ENCODE measurements at regions not wholly inside any gene's neighbourhood (a gene's known extent, or its start where the extent isn't known, plus 50 kb on each side); places are given as distances from the start of the nearest gene placed in this dataset.

DNA sequence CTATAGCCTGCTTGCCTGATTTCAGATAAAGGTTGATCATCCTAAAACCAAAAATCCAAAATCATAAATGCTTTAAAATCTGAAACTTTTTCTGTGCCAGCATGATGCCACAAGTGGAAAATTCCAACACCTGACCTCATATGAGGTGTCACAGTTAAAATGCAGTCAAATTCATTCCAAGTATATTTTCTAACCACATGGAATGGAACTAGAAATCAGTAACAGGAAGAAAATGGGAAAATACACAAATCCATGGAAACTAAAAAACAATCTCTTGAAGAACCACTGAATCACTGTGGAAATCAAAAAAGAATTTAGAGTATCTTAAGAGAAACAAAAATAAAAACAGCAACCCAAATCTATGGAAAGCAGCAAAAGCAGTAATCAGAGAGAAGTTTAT lies 297.5 kb upstream of the COX7C start:
- DNase-seq (ENCODE audit: low read depth): no peak
- TF ChIP-seq, protein P1, sequence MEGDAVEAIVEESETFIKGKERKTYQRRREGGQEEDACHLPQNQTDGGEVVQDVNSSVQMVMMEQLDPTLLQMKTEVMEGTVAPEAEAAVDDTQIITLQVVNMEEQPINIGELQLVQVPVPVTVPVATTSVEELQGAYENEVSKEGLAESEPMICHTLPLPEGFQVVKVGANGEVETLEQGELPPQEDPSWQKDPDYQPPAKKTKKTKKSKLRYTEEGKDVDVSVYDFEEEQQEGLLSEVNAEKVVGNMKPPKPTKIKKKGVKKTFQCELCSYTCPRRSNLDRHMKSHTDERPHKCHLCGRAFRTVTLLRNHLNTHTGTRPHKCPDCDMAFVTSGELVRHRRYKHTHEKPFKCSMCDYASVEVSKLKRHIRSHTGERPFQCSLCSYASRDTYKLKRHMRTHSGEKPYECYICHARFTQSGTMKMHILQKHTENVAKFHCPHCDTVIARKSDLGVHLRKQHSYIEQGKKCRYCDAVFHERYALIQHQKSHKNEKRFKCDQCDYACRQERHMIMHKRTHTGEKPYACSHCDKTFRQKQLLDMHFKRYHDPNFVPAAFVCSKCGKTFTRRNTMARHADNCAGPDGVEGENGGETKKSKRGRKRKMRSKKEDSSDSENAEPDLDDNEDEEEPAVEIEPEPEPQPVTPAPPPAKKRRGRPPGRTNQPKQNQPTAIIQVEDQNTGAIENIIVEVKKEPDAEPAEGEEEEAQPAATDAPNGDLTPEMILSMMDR (conservative IDR thresholded peaks at IDR 0.05; ENCODE audit: low read length): no peak
- H3K4me3 ChIP-seq (ENCODE audit: low read length): no peak overlapping the region

DNA sequence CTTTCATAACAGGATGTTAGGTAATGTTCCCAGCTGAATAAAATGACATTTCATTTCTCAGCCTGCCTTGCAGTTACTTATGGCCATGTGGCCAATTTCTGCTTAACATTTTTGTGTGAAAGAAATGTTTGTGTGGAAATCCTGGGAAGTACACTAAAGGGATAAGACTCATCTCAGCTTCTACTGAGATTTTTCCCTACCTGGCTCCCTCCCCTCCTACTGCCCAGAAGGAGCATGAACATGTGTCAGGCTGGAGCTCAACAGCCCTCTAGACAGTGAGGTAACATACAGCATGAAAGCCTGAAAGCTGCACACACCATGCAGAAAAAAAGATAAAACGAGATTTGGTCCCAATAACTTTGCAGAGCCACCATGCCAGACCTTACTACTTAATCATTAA lies 288.4 kb upstream of the COX7C start:
- no peak overlapping the region for H3K4me3 ChIP-seq (ENCODE audit: low read length)
- DNase-seq (ENCODE audit: low read depth): no peak
- TF ChIP-seq, protein P1 (conservative IDR thresholded peaks at IDR 0.05; ENCODE audit: low read length): no peak

DNA sequence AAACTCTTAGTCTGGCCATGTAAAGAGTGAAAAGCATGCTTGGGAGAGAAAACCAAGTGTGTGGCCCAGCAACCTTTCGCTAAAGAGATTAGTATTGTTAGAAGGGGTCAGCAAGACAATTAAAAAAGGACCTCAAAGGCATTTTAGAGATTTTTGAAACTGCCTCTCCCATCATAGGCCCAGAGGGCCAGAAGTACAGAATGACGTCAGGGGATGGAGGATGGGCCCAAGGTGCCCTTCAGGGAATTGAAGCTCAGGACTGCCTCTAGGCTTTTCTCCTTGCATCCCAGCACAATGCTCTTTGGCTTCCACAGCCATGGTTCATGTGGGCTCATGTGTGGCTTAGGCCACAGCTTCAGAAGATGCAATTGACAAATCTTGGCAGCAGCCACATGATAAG lies 287.0 kb upstream of the COX7C start:
- no peak overlapping the region for H3K4me3 ChIP-seq (ENCODE audit: low read length)
- no peak for DNase-seq (ENCODE audit: low read depth)
- TF ChIP-seq, protein P1 (conservative IDR thresholded peaks at IDR 0.05; ENCODE audit: low read length): no peak

DNA sequence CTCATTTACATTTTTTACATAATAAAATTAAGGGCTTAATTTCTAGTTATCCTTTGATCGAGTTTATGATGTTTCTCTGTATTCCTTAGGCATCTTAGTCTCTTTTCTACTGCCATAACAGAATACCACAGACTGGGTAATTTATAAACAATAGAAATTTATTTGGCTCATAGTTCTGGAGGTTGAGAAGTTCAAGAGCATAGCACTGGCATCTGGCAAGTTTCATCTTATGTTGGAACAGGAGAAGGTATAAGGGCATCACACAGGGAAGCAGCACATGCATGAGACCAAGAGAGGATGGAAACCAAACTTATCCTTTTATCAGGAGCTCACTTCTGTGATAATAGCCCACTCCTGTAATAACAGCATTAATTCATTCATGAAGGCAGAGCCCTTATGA lies 284.9 kb upstream of the COX7C start:
- no peak for DNase-seq (ENCODE audit: low read depth)
- H3K4me3 ChIP-seq (ENCODE audit: low read length): no peak overlapping the region
- TF ChIP-seq, protein P1 (conservative IDR thresholded peaks at IDR 0.05; ENCODE audit: low read length): no peak

DNA sequence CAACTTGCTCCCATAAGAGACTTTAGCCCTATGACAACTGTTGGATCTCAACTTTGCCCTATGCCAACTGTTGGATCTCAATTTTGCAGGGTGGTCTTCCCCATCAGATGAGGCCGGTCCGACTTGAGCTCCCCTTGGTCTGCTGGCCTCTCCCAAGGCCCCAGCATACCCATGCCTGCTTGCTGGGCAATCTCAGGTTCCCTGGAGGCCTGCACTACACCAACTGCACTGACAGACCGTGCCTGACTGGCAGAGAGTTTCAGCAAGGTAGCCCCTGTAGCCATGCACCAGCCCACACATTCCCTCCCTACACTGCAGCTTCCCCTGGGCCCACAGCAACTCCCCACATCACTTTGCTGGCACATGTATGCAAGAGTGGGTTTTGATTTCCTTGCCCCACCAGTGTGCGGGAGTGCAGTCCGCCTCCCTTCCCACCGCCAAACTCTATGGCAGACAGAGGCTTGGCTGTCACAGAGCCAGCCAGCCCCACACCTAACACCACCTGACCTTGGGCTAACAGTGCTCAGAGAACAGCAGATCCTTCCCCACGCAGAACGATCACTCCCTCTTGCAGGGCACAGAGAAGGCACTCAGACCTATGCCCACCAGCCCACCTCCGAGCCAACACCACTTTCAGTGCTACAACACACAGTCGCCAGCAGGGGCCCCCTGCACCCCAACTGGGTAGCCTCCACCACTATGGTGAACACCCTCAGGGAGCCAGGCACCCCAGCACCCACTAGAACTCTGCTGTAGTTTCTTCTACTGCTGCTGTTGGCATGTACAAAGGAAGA lies 279.9 kb upstream of the COX7C start:
- H3K4me3 ChIP-seq (ENCODE audit: low read length): no peak overlapping the region
- TF ChIP-seq, protein P1 (conservative IDR thresholded peaks at IDR 0.05; ENCODE audit: low read length): no peak
- no peak for DNase-seq (ENCODE audit: low read depth)

DNA sequence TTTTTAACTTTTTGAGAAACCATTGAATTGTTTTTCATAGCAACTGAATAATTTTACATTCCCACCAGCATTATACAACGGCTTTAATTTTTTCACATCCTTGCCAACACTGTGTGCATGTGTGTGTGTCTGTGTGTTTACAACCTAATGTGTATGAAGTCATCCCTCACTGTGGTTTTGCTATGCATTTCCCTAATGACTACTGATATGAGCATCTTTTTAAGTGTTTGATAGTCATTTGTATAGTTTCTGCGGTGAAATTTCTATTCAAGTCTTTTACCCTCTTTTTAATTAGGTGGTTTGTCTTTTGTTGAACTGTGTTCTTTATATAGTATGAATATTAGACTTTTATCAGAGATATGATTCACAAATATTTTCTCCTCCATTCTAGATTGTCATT lies 263.1 kb upstream of the COX7C start:
- TF ChIP-seq, protein P1 (conservative IDR thresholded peaks at IDR 0.05; ENCODE audit: low read length): no peak
- H3K4me3 ChIP-seq (ENCODE audit: low read length): no peak overlapping the region
- DNase-seq (ENCODE audit: low read depth): no peak

DNA sequence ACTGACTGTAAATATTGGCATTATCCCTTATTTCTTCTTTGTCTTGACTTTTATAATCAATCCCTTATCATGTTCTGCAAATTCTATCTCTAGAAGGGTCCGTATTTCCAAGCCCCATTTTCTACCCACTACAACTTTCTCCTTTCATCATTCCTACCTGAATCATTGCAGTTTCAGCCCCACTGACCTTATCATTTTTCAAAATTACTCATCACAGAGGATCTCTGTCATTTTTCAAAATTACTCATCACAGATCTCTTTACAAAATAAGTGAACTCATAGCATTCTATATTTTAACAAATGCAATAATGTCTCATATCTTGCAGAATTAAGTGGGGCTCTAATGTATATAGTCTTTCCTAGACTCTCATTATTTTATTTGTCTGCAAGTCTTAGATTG lies 256.9 kb upstream of the COX7C start:
- H3K4me3 ChIP-seq (ENCODE audit: low read length): no peak overlapping the region
- TF ChIP-seq, protein P1 (conservative IDR thresholded peaks at IDR 0.05; ENCODE audit: low read length): no peak

More for the DNA sequence above, 256.9 kb upstream of the COX7C start:
- DNase-seq (ENCODE audit: low read depth): no peak

All from AG10803 (cell line).